Neural progenitor cell (in vitro differentiated cells): ENCODE measurements at regions not wholly inside any gene's neighbourhood (a gene's known extent, or its start where the extent isn't known, plus 50 kb on each side); places are given as distances from the start of the nearest gene placed in this dataset.

Source experiments
- DNase-seq: peaks from one replicate; pipeline ENCODE4 v3.0.0-alpha.2; 2016; ENCODE audit warnings: low spot score
- H2AFZ ChIP-seq: fragments of 200-600 bp; sonication (generic); replicated peaks from 2 replicates; pipeline ENCODE4 v1.6.1; 2016; ENCODE audit warnings: antibody characterized with exemption
- H3F3A ChIP-seq: fragments of 200-600 bp; sonication (generic); 2 replicates; pipeline ENCODE4 v1.6.1; 2016; ENCODE audit warnings: antibody characterized with exemption, low read depth
- H3K27ac ChIP-seq: fragments of 200-600 bp; sonication (generic); 2 replicates; pipeline ENCODE4 v1.5.1; 2016; ENCODE audit warnings: mild to moderate bottlenecking
- H3K27me3 ChIP-seq: fragments of 200-600 bp; sonication (generic); 2 replicates; pipeline ENCODE4 v1.6.1; 2016; ENCODE audit warnings: mild to moderate bottlenecking, moderate library complexity
- H3K36me3 ChIP-seq: fragments of 200-600 bp; sonication (generic); 2 replicates; pipeline ENCODE4 v1.5.1; 2016
- H3K4me1 ChIP-seq: fragments of 200-600 bp; sonication (generic); 2 replicates; pipeline ENCODE4 v1.6.1; 2016; ENCODE audit warnings: mixed run types
- H3K4me2 ChIP-seq: fragments of 200-600 bp; sonication (generic); 2 replicates; pipeline ENCODE4 v1.6.1; 2016
- H3K4me3 ChIP-seq: fragments of 200-600 bp; sonication (generic); 2 replicates; pipeline ENCODE4 v1.5.1; 2016
- H3K79me2 ChIP-seq: fragments of 200-600 bp; sonication (generic); 2 replicates; pipeline ENCODE4 v1.6.1; 2016; ENCODE audit warnings: low read depth
- H3K9ac ChIP-seq: fragments of 200-600 bp; sonication (generic); 2 replicates; pipeline ENCODE4 v1.6.1; 2016
- H3K9me3 ChIP-seq: fragments of 200-600 bp; sonication (generic); 2 replicates; pipeline ENCODE4 v1.5.1; 2016; ENCODE audit warnings: low read depth
- H4K20me1 ChIP-seq: fragments of 200-600 bp; sonication (generic); 2 replicates; pipeline ENCODE4 v1.6.1; 2016; ENCODE audit warnings: low read depth
- H3K27ac Mint-ChIP-seq: 3 replicates; pipeline ENCODE4 v1.8.0; 2021; ENCODE audit warnings: mixed read lengths
- H3K27me3 Mint-ChIP-seq: 2 replicates; pipeline ENCODE4 v1.8.0; 2022; ENCODE audit warnings: low read depth, mild to moderate bottlenecking, inconsistent platforms, moderate library complexity, mixed read lengths; ENCODE audit not compliant: insufficient read depth
- H3K36me3 Mint-ChIP-seq: 3 replicates; pipeline ENCODE4 v1.8.0; 2021; ENCODE audit warnings: mixed read lengths
- H3K4me1 Mint-ChIP-seq: 3 replicates; pipeline ENCODE4 v1.8.0; 2021; ENCODE audit warnings: mixed read lengths
- H3K4me3 Mint-ChIP-seq: 3 replicates; pipeline ENCODE4 v1.8.0; 2021; ENCODE audit warnings: mild to moderate bottlenecking, moderate library complexity, mixed read lengths
- H3K9me3 Mint-ChIP-seq: 3 replicates; pipeline ENCODE4 v1.8.0; 2020; ENCODE audit warnings: mixed read lengths
- CTCF ChIP-seq: fragments of 200-600 bp; sonication (generic); IDR thresholded peaks from 2 replicates; pipeline ENCODE4 v1.5.1; 2017; ENCODE audit warnings: antibody characterized with exemption, mild to moderate bottlenecking
- EZH2 ChIP-seq: fragments of 200-600 bp; sonication (generic); IDR thresholded peaks from 2 replicates; pipeline ENCODE4 v1.6.1; 2017; ENCODE audit warnings: antibody characterized with exemption, mild to moderate bottlenecking, moderate library complexity
- EZH2phosphoT487 ChIP-seq: fragments of 200-600 bp; sonication (generic); IDR thresholded peaks from 2 replicates; pipeline ENCODE4 v1.6.1; 2017; ENCODE audit warnings: antibody characterized with exemption

GRCh38 chr2:42922790-42923579 lies 130.6 kb upstream of the HAAO start:
- no peak overlapping the region for H3K9ac ChIP-seq
- Mint-ChIP-seq H3K4me1 (peaks cover 74% of the 10 kb centered on the region), H3K27ac (peak overlapping the region; percentile 54), H3K9me3 (no peaks in the 10 kb centered on the region), H3K36me3 (no peaks in the 10 kb centered on the region), H3K27me3 (peaks cover 16% of the 10 kb centered on the region), H3K4me3 (peak overlapping the region; percentile 7)
- no peaks in the 10 kb centered on the region for H3K27me3 ChIP-seq
- no peaks in the 10 kb centered on the region for H4K20me1 ChIP-seq
- peak overlapping the region; percentile 25 for H3K4me2 ChIP-seq
- no peak for DNase-seq
- H3K4me1 ChIP-seq: peaks cover 67% of the 10 kb centered on the region
- H3K27ac ChIP-seq: no peak overlapping the region
- no peaks in the 10 kb centered on the region for H3K36me3 ChIP-seq
- H3F3A ChIP-seq: peaks cover 57% of the 10 kb centered on the region
- no peak overlapping the region for H3K4me3 ChIP-seq
- H3K9me3 ChIP-seq: no peaks in the 10 kb centered on the region
- TF ChIP-seq EZH2 (no peak), CTCF (no peak), EZH2phosphoT487 (no peak)
- no peak overlapping the region for H2AFZ ChIP-seq
- H3K79me2 ChIP-seq: no peaks in the 10 kb centered on the region

DNA sequence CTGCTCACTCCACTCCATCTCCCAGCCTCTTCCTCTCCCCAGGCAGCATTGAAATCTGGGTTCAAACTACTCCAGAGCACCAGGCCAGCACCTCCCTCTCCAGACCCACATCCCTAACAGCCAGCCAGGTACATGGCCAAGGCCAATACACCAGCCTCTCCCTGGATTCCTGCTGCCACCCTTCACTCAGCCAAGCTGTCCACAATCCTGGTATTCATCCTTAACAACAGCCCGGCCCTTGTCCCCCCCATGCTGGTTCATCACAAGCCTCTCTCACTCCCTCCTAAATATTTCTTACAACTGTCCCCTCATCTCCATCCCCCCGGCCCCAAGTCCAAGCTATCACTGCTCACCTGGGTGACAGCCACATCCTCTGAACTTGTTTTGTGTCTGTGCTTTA lies 129.9 kb upstream of the HAAO start:
- TF ChIP-seq EZH2: no peak
- no peak for TF ChIP-seq EZH2phosphoT487
- no peak for TF ChIP-seq CTCF
- no peak overlapping the region for H3K27ac ChIP-seq
- no peaks in the 10 kb centered on the region for H3K79me2 ChIP-seq
- no peak overlapping the region for H3K9ac ChIP-seq
- peak overlapping the region; percentile 54 for H3K27ac Mint-ChIP-seq
- H3F3A ChIP-seq: peaks cover 50% of the 10 kb centered on the region
- peaks cover 70% of the 10 kb centered on the region for H3K4me1 Mint-ChIP-seq
- H3K4me1 ChIP-seq: peaks cover 67% of the 10 kb centered on the region
- H3K4me3 ChIP-seq: no peak overlapping the region
- H4K20me1 ChIP-seq: no peaks in the 10 kb centered on the region
- H3K36me3 Mint-ChIP-seq: no peaks in the 10 kb centered on the region
- H3K27me3 ChIP-seq: no peaks in the 10 kb centered on the region
- peaks cover 16% of the 10 kb centered on the region for H3K27me3 Mint-ChIP-seq
- H3K9me3 Mint-ChIP-seq: no peaks in the 10 kb centered on the region
- H3K9me3 ChIP-seq: no peaks in the 10 kb centered on the region
- peak overlapping the region; percentile 7 for H3K4me3 Mint-ChIP-seq
- no peak overlapping the region for H3K4me2 ChIP-seq
- no peaks in the 10 kb centered on the region for H3K36me3 ChIP-seq
- no peak for DNase-seq
- no peak overlapping the region for H2AFZ ChIP-seq

DNA sequence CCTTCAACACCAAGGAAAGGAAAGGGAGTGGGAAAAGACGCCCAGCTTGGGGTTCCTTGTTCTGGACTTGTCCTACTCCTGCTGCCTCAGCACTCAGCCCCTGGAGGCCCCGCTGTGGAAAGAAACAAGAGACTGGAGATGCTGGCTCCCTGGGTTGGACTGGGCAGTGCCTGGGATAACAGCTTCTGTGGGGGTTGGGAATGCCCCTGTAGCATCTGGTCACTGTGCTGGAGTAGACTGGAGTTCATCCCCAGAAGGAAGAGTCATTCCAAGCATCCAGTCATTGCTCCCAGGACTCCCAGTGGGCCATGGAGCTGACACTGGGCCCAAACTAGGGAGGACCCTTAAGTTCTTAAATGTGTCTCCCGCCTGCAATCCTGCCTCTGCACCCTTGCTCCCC lies 129.3 kb upstream of the HAAO start:
- TF ChIP-seq EZH2: no peak
- no peak for TF ChIP-seq CTCF
- no peak for TF ChIP-seq EZH2phosphoT487
- Histone ChIP-seq H3K36me3 (no peaks in the 10 kb centered on the region), H3K4me2 (no peak overlapping the region), H3K4me1 (peaks cover 67% of the 10 kb centered on the region), H4K20me1 (no peaks in the 10 kb centered on the region), H3K4me3 (no peak overlapping the region), H2AFZ (no peak overlapping the region), H3F3A (peaks cover 47% of the 10 kb centered on the region), H3K9me3 (no peaks in the 10 kb centered on the region), H3K9ac (no peak overlapping the region), H3K27ac (no peak overlapping the region), H3K27me3 (no peaks in the 10 kb centered on the region), H3K79me2 (no peaks in the 10 kb centered on the region)
- Mint-ChIP-seq H3K27ac (peak overlapping the region; percentile 87), H3K9me3 (no peaks in the 10 kb centered on the region), H3K4me3 (peak overlapping the region; percentile 24), H3K27me3 (peaks cover 14% of the 10 kb centered on the region), H3K4me1 (peaks cover 71% of the 10 kb centered on the region), H3K36me3 (no peaks in the 10 kb centered on the region)
- DNase-seq: no peak
